ENCODE measurements at regions not wholly inside any gene's neighbourhood (a gene's known extent, or its start where the extent isn't known, plus 50 kb on each side); places are given as distances from the start of the nearest gene placed in this dataset.

DNA sequence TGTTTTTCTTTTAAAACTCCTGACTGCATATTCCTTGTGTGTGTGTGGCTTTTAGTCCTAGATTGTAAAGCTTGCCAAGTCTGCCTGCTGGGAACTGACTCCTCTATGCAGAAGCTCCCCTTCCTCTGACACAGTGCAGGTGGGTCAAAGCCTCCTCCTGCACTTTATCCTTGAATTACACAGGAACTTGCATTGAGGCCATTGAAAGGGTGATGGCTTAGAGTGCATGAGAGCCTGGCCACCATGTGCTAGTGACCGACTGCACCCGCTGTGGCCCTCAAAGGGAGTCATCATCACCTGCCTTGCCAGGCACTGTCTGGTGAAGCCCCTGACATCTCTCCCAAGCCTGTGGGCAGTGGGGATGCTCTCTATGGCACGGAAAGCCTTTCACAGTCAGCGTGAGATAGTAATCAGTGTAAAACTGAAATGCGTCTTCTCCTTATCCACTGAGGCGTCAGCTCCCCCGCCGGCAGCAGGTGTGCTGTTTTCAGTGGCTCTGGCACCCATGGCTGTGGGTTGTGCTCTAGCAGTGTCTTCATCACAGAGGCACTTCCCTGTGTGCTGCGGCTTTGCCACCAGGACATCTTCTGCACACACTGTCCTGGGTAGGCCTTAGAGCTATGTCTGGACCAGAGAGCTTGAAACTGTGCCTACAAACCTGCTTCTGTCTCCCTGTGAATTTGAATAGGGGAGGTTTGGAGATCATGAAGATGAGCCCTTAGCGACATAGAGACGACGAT is 87.9 kb downstream of the THBS2 start:
- DNase-seq (ENCODE audit: low read depth) = no peak

DNA sequence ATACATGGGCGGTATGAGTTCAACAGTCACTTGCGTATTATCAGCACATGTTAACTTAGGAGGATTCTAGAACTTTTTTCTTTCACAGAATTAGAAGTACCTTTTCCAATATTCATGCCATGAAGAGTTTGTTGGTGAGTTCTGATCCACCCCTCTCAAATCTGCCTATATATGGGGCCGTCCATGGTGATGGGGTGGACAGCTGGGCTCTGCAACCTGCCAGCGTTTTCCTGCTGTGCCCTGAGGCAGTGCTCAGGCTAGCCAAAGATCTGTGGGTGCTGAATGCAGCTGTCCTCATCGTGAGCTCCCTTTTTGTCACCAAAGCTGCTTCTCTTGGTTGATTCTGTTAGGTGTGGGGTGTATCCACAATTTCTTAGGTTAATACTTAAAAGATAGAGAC is 88.7 kb downstream of the THBS2 start:
- no peak for DNase-seq (ENCODE audit: low read depth)

DNA sequence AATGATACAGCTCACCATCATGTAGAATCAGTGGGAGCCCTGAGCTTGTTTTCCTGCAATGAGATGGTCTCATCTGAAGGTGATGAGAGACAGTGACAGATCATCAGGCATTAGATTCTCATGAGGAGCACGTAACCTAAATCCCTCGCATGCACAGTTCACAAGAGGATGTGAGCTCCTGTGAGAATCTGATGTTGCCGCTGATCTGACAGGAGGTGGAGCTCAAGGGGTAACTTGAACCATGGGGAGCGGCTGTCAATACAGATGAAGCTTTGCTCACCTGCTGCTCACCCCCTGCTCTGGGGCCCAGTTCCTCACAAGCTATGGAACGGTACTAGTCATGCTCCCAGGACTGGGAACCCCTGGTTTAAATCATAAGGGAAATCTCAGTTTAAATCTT is 89.2 kb downstream of the THBS2 start:
- DNase-seq (ENCODE audit: low read depth) = no peak

DNA sequence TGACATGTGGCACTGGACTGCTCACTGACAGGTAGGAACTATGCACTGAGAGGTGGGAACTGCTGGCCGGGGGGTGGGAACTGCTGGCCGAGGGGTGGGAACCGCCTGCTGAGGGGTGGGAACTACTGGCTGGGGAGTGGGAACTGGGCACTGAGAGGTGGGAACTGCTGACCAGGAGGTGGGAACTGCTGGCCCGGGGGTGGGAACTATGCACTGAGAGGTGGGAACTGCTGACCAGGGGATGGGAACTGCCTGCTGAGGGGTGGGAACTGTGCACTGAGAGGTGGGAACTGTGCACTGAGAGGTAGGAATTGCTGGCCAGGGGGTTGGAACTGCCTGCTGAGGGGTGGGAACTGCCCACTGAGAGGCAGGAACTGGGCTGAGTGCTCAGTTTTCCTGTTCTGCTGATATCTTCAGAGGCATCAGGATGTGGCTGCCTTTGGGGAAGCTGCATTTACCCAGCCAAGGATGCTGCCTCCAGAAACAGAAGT is 90.2 kb downstream of the THBS2 start:
- no peak for DNase-seq (ENCODE audit: low read depth)

DNA sequence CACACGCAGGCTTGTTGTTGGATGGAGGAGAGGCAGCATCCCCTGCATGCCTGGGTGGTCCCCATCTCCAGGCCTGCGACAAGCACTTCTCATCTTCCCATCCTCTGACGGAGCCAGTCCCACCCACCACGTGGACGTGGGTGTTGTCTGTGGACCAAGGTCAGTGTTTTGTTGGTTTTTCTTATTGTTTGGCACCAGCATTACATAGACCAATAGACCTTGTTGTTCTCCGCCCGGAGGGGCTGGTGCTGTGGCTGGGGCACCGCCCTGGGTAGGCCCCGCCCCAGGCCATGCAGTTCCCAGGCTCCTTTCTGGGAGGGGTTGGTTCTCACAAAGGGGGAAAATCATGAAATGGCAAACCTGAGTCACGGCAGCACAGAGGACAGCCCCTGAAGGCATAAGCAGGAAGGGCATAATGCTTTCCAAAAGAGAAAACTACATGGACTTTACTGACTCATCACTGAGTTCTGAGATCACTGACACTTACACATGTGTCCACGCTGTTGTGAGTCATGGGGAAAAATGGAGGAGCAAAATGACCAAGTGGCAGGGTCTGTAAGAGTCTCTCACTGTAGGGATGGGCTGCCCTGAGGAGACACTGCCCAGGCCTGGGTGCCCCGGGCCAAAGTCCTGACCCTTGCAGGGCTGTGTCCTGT is 90.8 kb downstream of the THBS2 start:
- DNase-seq (ENCODE audit: low read depth) = no peak

DNA sequence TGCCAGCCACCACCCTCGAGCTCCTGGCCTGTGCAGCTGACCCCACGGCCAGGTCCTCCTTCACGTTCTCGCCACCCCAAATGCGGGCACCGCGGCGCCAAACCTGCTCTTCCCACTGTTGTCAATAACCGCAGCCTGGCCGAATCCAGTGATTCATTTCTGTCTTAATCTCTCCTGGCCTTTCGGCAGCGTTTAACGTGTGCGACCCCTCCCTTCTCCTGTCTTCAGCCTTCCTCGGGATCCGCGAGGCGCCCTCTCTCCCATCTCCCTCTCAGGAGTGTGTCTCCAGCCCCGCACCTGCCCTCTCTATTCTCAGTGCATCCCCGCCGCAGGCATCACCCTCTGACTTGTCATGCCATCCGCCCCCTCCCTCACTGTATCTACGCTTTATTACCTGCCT is 91.4 kb downstream of the THBS2 start:
- DNase-seq (ENCODE audit: low read depth) = no peak

DNA sequence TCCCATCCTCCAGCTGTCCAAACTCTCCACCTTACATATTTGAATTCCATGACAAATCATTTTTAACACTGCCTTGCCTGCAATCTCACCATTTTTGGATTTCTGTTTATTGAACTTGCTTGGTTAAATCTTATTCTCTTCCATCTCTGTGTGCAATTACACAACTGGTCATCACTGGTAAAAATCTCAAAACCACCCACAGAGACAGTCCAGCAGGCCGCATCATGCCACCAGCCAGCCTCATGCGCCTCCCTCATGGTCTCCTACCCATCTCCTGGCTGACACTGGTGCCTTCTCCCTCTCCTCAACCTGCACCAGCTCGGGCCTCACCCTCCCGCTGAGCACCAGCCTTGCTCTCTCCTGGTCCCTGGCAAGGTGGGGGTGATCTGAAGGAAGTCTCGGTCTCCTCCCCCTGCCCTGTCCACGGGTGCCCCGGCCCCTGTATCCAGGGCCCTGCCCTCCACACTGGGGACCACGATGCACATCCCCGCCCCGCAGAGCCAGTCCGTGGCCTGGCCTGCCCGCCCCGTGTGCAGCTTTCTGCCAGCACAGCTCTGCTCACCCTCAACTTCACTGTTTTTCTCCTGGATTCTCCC is 92.0 kb downstream of the THBS2 start:
- no peak for DNase-seq (ENCODE audit: low read depth)

DNA sequence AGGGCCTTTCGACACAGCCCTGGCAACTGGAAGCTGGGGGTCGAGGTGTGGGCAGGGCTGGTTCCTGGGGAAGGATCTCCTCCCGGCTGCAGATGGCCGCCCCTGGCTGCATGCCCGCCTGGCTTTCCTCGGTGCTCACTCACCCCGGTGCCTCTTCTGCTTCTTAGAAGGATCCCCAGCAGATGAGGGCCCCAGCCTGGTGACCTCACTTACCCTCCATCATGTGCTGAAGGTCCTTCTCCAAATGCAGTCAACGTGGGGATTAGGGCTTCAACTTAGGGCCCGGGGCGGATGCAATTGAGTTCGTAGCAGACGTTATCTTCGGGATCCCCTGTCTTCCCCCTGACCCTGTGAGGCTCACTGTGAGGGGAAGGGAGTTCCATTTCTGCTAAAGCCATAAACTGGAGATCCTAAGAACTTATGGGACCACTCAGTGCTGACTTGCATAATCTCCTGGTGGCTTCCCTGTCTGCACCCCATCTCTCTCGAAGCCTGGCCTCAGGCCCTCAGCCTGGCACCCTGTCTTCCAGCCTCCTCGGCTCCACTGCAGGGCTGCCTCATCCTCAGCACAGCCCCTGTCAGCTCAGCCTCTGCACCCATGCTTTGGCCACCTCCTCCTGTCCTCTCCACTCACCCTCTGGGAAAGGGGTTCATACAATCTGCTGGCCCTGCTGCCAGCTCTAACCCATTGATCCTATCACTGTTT is 92.6 kb downstream of the THBS2 start:
- DNase-seq (ENCODE audit: low read depth) = no peak

DNA sequence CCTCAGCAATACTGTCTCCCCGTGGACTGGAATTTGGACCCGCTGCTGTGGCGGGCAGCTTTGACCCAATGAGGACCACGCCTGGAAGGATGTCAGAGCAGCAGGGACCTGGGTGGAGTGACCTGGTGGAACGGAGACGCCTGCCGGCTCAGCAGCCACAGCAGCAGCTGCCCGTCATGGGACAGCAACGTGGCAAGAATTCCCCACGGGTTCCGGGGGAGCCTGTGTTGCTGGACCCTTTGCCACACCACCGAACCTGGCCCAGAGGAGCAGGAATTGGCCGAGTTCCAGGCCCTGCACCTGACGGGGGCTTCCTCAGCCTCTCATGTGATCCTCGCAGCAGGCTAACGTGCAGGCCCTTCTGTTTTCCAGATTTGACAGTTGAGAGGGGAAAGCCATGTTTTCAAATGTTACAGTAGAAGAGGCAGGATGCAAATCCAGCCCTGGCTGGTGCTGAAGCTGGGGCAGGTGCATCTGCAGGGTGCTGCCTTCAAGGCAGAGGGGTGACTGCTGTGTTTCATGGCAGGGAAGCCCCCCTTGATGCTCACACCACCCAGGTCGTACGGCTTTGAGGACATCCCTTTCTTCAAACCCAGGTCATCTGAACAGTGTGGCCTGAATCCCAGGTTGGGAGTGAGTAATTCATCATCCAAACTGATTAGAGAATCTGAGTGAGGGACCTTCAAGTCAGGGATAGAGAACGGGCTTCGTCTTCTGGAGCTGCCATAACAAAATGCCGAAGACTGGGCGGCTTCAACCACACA is 93.4 kb downstream of the THBS2 start:
- no peak for DNase-seq (ENCODE audit: low read depth)

DNA sequence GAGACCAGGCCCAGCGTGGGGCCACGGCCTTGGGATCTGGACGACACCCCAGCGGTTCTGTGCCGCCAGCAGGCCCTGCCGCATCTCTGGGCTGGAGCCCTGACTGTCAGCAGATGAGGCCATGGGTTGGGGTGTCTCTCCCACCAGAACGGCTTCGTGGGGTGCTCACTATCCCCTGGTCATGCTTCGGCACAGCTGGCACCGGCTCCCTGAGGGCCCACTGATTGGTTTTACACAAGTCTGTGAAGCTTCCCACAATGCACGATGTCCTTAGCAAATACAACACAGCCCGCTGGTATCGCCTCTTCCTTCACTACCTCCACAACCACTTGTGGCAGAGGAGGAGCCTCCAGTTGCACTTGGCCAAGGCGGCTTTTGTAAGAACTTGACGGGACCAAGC is 94.3 kb downstream of the THBS2 start:
- DNase-seq (ENCODE audit: low read depth) = no peak

DNA sequence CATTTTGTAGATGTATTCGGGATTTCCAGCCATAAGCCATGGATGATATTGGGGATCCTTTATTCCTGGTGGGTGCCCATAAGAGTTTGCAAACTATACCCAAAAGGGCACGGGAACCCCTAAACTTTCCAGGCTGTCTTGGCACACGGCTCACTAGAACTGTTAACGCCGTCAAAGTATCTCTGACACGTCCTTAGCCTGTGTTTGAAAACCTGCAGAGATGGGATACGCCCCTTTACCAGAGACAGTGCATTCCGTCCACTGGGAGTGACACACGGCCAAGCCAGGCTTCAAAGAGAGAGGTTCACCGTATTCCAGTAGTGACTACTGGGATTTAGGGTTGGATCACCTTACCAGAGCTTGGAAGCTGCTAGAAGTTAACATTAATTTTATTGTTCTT is 95.0 kb downstream of the THBS2 start:
- no peak for DNase-seq (ENCODE audit: low read depth)

DNA sequence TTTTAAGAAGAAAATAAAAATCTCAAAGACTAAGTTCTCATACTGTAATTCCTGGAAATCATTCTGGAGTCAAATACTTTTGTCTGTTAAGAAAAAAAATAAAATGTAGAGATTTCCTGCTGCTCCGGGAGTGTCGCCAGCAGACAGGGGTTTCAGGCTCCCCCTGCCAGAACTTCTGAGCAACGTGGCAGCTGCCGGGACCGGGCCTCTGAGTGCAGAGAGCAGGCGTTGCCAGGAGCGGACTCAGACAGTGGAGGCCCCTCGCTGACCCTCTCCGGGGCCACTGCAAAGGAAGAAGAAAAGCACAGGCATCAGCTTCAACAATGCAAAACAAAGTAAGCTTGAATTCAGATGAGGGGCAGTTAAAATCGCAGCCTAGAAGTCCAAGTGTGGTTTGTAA is 95.5 kb downstream of the THBS2 start:
- DNase-seq (ENCODE audit: low read depth) = no peak

DNA sequence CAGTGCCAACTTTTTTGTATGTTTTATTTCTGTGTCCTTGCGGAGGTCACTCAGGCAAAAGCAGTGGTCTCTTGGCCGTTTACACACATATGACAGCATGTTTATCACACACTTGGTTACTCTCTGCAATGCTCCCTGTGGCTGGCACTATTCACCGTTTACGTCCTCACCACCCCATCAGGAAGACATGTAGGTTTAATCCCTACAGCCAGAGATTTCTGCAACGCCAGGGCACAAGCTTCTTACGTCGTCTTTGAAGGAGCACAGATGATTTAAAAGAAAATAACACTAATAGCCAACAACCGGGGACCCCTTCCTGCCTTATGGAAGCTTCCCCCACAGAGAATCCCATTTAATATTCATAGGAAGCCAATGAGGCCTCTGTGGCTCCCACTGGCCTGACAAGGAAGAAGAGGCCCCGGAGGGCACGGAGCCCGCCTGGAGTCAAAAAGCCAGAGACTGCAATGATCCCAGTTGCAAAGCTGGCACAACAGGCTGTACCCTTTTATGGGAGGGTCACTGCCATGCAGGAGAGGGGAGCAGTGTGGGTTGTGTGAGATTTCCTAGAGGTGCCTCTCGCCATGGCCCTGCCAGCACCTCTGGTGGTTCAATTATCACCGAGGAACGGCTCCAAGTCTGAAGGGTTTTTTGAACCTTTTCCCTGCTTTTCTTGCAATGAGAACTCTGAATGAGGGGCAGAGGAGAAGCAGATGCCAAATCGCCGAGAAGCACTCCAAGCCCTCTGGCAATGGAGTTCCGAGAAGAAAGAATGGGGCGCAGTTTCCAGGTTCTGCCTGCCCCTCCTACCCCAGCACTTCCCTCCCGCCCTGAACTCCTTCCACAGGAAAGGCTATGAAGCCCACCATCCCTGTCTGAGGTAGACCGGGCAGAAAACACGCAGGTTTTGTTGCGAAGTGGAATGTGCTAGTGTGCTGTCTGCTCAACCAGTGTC is 96.2 kb downstream of the THBS2 start:
- no peak for DNase-seq (ENCODE audit: low read depth)

DNA sequence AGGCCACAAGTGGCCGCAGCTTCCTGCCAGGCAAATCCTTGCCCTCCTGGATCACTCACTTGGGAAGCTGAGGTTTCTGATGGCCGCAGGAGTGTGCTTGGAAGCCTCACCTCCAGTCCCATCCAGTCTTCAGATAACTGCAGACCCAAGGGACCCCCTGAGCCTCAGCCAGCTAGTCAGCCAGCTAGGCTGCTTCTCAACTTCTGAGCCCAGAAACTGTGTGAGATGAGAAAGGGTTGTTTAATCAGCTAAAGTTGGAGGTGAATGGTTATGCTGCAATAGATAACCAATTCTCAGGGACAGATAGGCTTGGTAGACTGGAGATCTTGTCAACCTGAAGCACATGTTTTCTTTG is 96.9 kb downstream of the THBS2 start:
- DNase-seq (ENCODE audit: low read depth) = no peak

DNA sequence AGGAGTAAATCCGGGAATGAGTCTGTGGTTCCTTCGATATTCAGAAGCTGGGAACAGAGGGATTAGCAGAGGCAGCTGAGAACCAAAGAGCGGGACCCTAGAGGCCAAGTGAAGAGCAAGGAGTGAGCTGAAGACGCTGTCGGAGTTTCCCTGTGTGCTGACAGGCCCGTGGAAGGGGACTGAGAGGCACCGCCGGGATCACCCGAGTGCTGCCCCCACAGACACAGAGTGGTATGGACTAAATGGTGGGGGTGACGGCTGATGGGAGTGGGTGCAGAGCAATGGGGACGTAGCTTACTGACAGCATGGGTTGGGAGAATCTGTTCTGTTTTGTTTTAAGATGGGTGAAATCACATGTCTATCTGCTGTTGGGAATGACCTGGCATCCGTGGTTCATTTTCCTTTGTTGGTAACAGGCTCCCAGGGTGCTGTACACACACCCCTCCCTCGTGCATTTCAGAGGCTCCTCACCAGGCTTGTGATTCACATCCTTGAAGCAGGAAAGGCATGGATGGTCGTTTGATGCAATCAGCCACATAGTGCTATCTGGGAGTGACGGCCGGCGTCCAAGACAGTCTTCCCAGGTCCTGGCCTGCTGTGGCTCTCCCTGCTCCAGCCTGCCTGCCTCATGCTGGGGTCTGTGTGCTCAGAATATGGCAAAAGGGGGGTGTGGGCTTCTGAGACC is 97.4 kb downstream of the THBS2 start:
- DNase-seq (ENCODE audit: low read depth) = no peak

DNA sequence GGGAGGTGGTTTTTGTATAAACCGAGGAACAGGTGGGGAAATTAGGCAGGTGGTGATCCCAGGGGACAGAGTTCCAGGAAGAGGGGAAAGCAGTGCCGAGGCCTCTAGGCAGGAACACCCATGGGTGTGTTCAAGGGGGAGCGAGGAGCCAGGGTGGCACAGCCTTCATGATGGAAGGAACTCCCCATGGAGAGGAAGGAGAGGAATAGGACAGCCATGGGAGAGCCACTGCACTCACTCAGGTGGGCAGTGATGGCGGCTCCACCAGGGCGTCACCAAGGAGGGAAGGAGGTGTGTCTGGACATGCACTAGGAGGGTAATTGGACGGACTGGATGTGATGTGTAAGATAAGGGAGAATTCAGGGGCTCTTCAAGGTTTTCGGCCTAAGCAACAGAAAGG is 98.2 kb downstream of the THBS2 start:
- DNase-seq (ENCODE audit: low read depth) = no peak

DNA sequence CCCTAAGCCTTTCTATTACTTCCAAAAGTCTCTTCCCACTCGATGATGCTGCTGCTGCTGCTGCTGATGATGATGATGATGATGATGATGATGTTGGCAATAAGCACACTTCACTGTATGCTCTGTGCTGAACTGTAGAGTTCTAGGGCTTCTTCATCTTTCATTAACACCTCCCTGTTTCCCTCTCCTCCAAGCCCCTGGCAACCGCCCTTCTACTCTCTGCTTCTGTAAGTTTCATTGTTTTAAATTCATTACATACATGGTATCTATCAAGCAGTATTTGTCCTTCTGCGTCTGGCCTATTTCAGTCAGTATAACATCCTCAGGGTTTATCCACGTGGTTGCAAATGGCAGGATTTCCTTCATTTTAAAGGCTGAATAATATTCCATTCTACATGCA is 100.2 kb downstream of the THBS2 start:
- DNase-seq (ENCODE audit: low read depth) = no peak

DNA sequence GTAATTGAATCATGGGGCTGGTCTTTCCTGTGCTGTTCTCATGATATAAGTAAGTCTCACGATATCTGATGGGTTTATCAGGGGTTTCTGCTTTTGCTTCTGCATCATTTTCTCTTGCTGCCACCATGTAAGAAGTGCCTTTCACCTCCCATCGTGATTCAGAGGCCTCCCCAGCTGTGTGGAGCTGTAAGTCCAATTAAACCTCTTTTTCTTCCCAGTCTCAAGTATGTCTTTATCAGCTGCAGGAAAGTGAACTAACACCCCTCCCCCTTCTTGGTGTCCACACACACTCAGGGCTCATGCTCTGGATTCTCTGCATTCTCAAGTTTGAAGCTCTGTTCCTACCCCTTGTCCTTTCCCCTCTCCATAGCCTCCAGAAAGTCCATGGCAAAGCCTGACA is 107.1 kb downstream of the THBS2 start:
- no peak for DNase-seq (ENCODE audit: low read depth)

DNA sequence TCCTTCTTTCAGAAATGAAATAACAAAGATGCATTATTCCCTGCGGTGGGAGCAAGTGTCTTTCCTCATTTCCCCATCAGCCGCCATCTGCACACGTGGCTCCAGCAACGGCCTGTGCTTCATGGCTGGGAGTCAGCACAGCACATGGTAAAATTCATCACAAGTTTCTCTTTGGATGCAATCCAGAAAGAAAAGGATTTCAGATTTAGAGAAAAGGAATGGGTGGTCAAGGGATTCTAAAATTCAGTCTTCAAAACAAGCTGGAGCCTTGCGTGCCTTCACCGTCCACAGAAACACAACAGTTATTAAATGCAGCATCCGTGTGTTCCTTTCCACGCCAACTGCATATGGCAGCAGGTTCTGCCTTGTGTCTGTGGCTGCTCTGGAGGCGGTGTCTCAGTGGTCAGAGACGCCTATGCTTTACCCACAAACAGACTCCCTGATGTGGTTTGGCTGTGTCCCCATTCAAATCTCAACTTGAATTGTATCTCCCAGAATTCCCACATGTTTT is 107.6 kb downstream of the THBS2 start:
- DNase-seq (ENCODE audit: low read depth) = no peak

DNA sequence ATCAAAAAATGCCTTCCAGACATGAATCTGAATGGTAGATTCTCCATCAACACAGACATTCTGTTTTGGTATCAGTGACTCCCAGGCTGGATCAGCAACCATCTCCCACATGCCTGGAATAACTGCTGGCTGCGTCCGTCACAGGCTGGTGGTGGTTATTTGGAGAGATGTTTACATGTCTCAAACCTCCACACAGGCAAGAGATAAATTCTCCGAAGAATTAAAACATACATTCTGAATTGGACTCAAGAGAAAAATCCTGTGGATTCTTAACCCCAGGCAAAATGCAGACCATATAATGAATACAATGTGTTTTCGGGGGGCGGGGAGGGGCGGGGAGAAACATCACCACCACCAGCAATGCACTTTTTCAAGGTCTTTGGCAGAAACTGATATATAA is 108.2 kb downstream of the THBS2 start:
- DNase-seq (ENCODE audit: low read depth) = no peak

Measured in activated T-helper 9 cell treated with anti-CD3 and anti-CD28 coated beads, Interleukin-2, amount 50 U/mL, for 16 hours (primary cell).